ENCODE measurements at regions not wholly inside any gene's neighbourhood (a gene's known extent, or its start where the extent isn't known, plus 50 kb on each side); places are given as distances from the start of the nearest gene placed in this dataset.

DNA sequence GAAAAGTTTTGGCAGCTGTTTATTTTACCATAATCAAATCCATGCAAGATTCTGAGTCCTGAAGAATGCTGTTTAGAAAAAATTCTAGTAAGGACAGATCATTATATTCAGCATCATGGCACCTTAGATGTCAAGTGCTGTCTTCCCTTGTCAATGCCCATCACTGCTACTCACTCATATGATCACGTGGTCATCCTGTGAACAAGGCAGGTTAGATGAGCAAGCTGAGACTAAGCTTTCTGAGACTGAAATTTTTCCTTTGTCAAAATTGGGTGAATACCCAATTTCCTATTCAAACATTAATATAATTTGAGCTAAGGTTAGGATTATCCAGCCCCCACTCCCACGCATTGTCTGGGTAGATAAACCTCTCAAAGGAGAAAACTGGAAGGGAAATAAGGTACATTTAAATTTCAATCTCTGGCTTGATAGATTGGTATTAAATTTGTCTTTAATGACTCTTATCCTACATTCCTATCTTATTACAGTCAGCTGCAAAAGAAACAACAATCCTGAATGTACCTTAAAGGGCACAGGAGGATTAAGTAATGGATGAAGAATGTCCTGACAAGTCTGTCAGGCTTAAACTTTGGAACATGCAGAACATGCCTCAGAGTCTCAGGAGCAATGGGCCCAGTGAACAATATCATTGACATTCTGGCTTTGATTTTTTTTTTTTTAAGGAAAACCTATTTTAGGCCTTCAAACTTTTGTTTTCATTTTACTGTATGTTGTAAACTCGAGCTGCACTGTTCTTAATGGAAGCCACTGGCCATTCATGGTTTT is 148.7 kb upstream of the RANBP3L start:
- H3K27ac Mint-ChIP-seq = no peak overlapping the region
- no peaks in the 10 kb centered on the region for H3K27me3 Mint-ChIP-seq (ENCODE audit: low read depth)
- TF ChIP-seq FOXP1 (CRISPR knock-in tag; IDR thresholded peaks at IDR 0.05; ENCODE audit: borderline replicate concordance) = no peak
- TF ChIP-seq, protein P1, sequence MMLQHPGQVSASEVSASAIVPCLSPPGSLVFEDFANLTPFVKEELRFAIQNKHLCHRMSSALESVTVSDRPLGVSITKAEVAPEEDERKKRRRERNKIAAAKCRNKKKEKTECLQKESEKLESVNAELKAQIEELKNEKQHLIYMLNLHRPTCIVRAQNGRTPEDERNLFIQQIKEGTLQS (CRISPR knock-in tag; conservative IDR thresholded peaks at IDR 0.05) = no peak
- no peak for TF ChIP-seq TEAD1 (CRISPR knock-in tag; IDR thresholded peaks at IDR 0.05)
- no peak for TF ChIP-seq CTCF (IDR thresholded peaks at IDR 0.05)
- no peak for TF ChIP-seq FOXK1 (CRISPR knock-in tag; IDR thresholded peaks at IDR 0.05)
- no peaks in the 10 kb centered on the region for H3K9me3 Mint-ChIP-seq
- no peak overlapping the region for H3K4me3 Mint-ChIP-seq
- POLR2A ChIA-PET = no interaction called here
- CTCF ChIA-PET = no interaction called here
- H3K4me1 Mint-ChIP-seq = peaks cover 18% of the 10 kb centered on the region
- H3K36me3 Mint-ChIP-seq = no peaks in the 10 kb centered on the region
- ATAC-seq = no peak
- no peak for DNase-seq (ENCODE audit: low spot score)

- no peaks in the 10 kb centered on the region for H3K36me3 Mint-ChIP-seq
- POLR2A ChIA-PET = no interaction called here
- TF ChIP-seq, protein P2, sequence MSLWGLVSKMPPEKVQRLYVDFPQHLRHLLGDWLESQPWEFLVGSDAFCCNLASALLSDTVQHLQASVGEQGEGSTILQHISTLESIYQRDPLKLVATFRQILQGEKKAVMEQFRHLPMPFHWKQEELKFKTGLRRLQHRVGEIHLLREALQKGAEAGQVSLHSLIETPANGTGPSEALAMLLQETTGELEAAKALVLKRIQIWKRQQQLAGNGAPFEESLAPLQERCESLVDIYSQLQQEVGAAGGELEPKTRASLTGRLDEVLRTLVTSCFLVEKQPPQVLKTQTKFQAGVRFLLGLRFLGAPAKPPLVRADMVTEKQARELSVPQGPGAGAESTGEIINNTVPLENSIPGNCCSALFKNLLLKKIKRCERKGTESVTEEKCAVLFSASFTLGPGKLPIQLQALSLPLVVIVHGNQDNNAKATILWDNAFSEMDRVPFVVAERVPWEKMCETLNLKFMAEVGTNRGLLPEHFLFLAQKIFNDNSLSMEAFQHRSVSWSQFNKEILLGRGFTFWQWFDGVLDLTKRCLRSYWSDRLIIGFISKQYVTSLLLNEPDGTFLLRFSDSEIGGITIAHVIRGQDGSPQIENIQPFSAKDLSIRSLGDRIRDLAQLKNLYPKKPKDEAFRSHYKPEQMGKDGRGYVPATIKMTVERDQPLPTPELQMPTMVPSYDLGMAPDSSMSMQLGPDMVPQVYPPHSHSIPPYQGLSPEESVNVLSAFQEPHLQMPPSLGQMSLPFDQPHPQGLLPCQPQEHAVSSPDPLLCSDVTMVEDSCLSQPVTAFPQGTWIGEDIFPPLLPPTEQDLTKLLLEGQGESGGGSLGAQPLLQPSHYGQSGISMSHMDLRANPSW (CRISPR knock-in tag; conservative IDR thresholded peaks at IDR 0.05; ENCODE audit: low read depth) = no peak
- TF ChIP-seq, protein P3, sequence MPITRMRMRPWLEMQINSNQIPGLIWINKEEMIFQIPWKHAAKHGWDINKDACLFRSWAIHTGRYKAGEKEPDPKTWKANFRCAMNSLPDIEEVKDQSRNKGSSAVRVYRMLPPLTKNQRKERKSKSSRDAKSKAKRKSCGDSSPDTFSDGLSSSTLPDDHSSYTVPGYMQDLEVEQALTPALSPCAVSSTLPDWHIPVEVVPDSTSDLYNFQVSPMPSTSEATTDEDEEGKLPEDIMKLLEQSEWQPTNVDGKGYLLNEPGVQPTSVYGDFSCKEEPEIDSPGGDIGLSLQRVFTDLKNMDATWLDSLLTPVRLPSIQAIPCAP (CRISPR knock-in tag; IDR thresholded peaks at IDR 0.05) = no peak
- no peak for TF ChIP-seq CREB1 (CRISPR knock-in tag; IDR thresholded peaks at IDR 0.05)
- ATAC-seq = peak; percentile 55
- peaks cover 21% of the 10 kb centered on the region for H3K4me1 Mint-ChIP-seq
- no peak overlapping the region for H3K27ac Mint-ChIP-seq
- H3K9me3 Mint-ChIP-seq = no peaks in the 10 kb centered on the region
- no peak overlapping the region for H3K4me3 Mint-ChIP-seq
- no peaks in the 10 kb centered on the region for H3K27me3 Mint-ChIP-seq (ENCODE audit: low read depth)
- CTCF ChIA-PET = no interaction called here
- DNase-seq (ENCODE audit: low spot score) = no peak
Measured at GRCh38 chr5:36452424-36453006, 150.8 kb upstream of the RANBP3L start.

DNA sequence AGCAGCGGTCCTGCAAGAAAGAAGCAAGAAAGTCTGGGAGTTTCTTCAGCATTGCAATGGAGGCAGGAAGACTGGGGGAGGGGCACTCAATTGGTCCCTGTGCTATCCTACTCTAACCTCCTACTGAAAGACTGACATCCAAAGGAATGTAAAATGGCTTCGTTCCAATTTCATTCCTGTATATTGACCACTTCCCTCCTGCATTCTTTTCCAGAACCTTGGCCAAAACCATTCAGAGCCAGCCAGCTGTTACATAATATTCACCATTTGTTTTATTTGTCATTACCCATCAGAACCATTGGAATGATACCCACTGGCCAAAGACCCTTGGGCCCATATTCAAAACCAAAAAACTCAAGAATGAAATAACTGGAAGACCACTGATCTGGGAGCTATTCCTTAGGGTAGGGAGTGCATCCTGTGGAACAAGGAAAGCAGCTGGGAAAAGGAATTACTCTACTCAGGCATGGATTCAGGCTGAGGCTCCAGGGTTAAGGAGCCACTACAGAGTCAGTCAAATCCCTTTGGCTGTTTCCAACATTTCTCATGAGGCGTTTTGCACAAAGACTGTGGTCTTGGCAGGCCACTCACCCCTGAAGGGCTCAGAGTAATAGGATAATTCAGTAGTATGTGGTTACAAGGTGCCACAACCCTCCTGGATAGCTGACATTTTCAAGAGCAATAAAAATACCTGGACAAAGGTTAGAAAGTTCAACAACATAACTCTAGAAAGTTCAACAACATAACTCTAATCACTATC is 148.7 kb upstream of the SLC1A3 start:
- ChIA-PET CTCF (interaction anchor here (0.5 to 0.6 kb wide), 2 partner anchors 17 to 458 kb away, joined by 3 read pairs; no protein-coding TSS in a partner anchor), POLR2A (no interaction called here)
- Mint-ChIP-seq H3K27ac (no peak overlapping the region), H3K4me3 (no peak overlapping the region), H3K27me3 (ENCODE audit: low read depth) (no peaks in the 10 kb centered on the region), H3K36me3 (no peaks in the 10 kb centered on the region), H3K4me1 (peaks cover 8% of the 10 kb centered on the region), H3K9me3 (no peaks in the 10 kb centered on the region)
- ATAC-seq (no peak), DNase-seq (ENCODE audit: low spot score) (no peak)
- TF ChIP-seq TEAD4 (CRISPR knock-in tag; IDR thresholded peaks at IDR 0.05) (no peak), ZNF396 (CRISPR knock-in tag; IDR thresholded peaks at IDR 0.05; ENCODE audit: borderline replicate concordance) (no peak), NR3C1 (CRISPR knock-in tag; conservative IDR thresholded peaks at IDR 0.05; ENCODE audit: low read depth) (no peak), ZNF317 (CRISPR knock-in tag; IDR thresholded peaks at IDR 0.05; ENCODE audit: borderline replicate concordance, low read depth) (no peak), NFATC4 (CRISPR knock-in tag; IDR thresholded peaks at IDR 0.05) (no peak), FOXK1 (CRISPR knock-in tag; IDR thresholded peaks at IDR 0.05) (no peak), KAT7 (CRISPR knock-in tag; IDR thresholded peaks at IDR 0.05; ENCODE audit: borderline replicate concordance) (no peak)
- TF ChIP-seq, protein P4, sequence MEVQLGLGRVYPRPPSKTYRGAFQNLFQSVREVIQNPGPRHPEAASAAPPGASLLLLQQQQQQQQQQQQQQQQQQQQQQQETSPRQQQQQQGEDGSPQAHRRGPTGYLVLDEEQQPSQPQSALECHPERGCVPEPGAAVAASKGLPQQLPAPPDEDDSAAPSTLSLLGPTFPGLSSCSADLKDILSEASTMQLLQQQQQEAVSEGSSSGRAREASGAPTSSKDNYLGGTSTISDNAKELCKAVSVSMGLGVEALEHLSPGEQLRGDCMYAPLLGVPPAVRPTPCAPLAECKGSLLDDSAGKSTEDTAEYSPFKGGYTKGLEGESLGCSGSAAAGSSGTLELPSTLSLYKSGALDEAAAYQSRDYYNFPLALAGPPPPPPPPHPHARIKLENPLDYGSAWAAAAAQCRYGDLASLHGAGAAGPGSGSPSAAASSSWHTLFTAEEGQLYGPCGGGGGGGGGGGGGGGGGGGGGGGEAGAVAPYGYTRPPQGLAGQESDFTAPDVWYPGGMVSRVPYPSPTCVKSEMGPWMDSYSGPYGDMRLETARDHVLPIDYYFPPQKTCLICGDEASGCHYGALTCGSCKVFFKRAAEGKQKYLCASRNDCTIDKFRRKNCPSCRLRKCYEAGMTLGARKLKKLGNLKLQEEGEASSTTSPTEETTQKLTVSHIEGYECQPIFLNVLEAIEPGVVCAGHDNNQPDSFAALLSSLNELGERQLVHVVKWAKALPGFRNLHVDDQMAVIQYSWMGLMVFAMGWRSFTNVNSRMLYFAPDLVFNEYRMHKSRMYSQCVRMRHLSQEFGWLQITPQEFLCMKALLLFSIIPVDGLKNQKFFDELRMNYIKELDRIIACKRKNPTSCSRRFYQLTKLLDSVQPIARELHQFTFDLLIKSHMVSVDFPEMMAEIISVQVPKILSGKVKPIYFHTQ (CRISPR knock-in tag; IDR thresholded peaks at IDR 0.05) = no peak
